NCI-H748 treated with DMSO at 0.1 percent for 48 hours (cell line): ENCODE measurements at regions not wholly inside any gene's neighbourhood (a gene's known extent, or its start where the extent isn't known, plus 50 kb on each side); places are given as distances from the start of the nearest gene placed in this dataset.
A peak's percentile ranks its signal among the peaks of the same experiment; 100 is the strongest.

Experiments used
- DNase-seq: peaks from one replicate; lab custom pipeline; 2025; lab: John Stamatoyannopoulos, UW

DNA sequence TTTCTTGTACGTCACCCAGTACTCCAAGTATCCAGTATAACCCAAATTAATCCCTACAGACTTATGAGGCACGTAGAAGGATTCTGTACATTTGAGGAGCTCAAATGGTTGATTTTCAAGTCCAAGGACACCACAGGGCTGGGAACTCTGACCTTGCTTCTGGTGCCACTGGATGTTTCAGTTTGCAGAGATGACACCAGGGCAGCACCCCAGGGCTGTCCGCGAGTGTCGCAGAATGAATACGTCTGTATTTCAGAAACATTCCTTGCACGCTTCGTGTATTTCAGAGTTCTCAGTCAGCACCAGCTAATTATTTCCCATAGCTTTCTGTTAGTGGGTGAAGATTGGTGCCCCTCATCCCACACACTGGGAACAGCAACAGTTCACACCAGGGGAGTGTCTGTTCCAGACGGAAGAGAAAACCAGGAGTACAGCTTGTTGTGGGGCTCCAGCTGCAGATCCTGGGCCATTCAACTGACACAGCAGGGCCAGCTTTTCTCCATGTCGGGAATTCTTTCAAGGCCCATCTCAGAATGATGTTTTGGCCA is 159.2 kb downstream of the RHOU start:
- no peak for DNase-seq

DNA sequence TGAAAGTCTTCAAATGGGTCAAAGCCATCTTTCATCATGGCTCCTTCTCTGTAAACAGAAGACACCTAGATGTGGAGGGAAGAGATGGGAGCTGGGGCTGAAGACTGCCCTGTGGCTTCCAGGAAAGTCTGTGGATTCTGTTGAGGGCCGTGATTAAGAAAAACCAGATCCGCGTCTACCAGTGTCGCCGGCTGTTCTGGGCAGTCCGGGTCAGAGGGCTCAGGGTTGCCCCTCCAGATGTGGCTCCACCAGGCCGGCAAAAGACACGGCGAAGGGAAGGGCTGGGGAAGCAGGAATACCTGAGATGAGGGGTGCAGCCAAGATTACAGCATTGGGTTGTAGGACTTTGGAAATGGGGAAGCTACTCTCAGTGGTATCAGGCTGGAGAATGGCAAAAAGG is 162.6 kb downstream of the RHOU start:
- no peak for DNase-seq

DNA sequence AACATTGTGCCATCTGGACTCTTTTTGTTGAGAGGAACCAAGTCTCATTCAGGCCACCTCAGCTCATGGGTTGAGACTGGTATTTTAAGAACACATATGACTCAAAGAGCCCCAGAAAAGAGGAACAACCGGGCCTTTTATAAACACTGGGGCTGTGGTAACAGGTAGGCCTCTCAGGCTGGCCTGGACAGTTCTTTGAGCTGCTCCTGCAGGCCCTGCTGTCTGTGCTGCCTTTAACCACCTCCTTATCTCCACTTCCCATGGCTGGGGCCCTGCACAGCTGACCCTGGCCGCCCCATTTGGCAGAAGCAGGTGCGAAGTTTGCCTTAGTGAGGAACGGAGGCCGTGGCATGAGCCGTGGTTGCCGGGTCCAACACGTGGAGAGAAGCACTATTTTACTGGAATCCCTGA is 163.3 kb downstream of the RHOU start:
- DNase-seq: no peak

DNA sequence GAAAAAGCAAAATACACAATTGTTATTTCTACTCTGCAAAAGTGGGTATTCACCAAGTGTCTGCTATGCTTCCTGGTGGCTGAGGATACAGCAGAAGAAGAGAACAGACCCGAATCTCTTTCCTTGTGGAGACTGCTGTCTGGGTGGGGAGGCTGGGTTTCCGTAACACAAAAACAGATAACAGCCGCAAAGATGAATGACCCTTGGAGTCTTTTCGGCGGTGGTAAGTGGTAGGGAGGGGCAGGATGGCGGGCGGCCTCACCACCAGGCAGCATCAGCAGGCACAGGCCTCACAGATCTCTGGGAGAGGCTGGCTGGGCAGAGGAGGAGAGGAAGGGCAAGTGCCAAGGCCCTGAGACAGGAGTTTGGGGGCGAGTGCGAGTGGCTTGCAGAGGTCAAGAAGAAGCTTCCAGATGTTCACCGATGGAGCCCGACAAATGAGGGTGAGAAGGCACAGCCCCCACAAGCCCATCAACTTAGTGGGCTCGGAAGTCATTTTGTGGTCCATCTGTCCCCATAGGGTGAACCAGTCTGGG is 164.2 kb downstream of the RHOU start:
- no peak for DNase-seq

DNA sequence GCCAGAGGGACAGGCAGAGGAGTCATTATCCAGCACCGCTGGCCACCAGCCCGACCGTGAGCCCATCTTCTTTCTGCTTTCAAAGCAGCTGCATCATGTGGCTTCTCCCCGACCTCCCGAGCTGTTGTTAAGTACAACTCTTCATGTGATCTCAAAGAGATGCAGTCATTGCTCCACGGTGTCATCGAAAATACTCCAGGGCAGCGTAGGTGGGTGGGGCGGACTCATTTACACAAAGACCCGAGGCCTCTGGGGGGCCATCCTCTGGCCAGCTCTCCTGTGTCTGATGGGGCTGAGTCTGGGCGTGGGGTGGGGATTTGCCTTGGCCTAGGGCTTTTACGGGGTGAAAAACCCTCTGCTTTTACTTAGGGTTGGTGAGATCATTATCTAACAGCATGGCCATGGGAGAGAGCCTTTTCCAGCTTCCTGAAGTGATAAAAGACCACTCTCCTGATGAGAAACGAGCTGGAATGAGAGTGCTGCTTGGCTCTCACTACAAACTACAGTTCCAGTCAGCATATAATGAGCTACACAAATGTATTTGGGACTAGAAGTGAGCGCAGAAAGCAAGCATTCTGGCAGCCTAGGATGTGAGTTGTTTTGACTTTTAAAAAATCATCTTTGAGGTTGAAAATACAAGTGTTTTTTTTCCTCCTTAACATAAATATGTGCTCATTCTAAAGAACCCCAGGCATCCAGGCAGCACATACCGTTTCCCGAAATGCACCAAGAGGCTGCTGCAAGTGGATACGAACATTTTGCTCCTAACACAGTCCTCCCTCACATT is 165.0 kb downstream of the RHOU start:
- no peak for DNase-seq

DNA sequence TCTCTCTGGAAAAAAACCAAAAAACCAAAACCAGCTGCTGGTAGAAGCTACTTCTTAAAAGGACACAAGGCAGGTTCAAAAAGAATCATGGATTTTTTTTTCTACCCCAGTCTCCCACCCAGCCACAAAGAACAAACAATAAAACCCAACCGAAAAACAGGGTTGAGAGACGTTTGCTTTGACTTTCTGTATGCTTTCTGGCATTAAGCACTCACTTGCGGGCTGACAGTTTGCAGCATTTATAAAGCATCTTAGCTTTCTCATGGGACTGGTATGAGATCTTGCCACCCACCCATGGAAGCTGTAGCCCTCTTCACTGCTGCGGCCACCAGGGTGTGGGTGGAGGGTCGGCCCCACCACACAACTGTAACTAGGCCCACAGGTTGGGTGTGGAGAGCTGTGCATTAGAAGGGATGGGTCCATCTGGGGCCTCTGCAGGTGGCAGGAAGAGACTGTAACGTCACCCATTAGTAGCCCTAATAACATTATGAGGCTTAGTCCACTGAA is 165.7 kb downstream of the RHOU start:
- no peak for DNase-seq

DNA sequence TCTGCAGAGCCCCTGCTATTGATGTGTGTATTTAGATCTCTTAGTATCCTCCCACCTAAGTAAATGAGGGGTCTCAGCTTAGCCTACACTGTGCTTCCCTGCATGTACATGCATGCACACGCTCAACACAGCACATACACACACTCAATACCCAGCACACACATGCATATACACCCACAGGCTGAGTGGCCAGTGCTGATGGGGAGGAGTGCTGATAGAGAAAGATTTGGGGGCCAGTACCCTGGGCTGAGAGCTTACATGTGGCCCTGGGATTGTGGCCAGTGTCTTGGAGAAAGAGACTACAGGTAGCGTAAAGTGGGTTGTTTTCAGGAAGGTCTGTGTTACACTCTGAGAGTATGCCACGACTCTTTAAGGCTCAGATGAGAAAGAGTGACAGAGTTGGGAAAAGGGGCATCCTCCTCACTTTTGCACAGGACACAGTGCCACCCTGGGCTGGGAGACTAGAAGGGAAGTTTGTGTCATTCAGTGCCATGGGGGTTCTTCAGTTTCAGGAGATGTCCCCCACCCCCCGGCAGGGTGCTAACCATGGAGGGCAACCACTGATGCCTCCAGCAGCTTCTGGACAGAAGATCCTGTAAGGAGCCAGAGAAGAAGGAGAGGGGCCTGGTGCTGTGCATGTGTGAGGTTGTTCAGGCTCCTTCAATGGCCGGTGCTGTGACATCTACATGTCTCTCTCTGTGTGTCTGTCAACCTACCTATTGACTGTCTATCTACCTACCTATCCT is 166.8 kb downstream of the RHOU start:
- no peak for DNase-seq

DNA sequence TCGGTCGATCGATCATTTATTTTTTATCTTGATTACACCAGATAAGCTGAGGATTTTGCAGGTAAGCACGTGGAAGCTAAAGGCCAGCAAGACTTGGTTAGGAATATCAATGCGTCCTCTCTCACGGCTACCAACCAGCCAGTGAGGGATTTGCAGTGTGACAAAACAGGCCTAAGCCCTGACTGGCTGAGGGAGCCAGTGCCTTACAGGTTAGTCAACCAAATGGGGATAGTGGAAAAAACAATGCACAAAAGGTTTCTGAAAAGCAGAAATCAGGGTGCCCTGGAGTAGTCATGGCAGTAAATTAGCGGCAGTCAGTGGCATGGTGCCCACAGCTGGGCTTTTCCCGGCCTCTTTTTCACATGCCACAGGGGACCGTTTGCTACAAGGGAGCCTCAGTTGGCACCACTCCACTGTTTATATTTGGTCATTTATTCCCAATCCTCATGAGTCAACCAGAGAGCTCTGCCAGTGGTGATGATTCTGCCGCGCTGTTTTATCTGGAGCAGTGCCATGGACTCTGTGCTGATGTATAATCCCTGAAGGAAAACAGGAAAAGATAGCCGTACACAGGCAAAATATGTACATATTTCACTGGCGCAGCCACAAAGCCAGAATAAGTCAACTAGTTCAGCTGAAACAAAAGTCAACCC is 167.6 kb downstream of the RHOU start:
- peak; percentile 15 for DNase-seq

DNA sequence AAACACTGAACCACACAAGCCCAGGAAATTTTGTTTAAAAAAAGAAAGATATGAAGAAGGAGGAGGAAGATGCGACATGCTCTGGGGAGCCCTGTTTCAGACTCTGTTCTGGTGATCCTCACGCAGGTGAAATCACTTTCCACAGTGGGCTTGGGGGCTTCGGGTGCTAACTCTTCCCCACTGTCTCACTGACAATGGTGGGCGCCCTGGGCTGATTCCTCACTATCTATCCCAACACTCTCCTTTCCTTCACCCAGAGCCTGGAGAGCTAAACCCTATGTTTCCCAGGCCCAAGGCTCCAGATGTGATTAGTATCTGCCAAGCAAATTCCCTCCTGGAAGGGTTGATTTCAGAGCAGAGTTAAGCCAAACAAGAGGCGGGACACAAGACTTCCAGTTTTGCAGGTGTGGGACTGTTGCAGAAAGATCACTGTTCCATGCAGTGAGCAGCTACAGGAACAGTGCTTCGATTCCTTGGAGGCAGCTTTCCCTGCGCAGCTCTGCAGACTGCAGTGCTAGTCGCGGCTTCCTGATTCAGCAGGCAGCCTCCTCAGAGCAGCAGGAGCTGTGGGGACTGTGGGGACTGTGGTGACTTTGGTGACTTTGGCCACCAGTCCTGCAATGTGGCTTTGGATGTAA is 168.3 kb downstream of the RHOU start:
- DNase-seq: no peak

DNA sequence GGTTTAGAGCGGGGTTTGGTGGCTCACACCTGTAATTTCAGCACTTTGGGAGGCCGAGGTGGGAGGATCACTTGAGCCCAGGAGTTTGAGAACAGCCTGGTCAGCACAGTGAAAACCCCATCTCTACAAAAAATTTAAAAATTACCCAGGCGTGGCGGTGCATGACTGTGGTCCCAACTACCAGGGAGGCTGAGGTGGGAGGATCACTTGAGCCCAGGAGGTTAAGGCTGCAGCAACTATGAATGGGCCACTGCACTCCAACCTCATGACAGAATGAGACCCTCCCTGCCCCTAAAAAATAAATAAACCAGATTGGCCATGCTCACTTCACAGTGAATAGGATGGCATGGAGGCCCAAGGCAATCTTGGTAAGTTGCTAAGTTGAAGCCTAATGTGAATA is 168.9 kb downstream of the RHOU start:
- DNase-seq: no peak

DNA sequence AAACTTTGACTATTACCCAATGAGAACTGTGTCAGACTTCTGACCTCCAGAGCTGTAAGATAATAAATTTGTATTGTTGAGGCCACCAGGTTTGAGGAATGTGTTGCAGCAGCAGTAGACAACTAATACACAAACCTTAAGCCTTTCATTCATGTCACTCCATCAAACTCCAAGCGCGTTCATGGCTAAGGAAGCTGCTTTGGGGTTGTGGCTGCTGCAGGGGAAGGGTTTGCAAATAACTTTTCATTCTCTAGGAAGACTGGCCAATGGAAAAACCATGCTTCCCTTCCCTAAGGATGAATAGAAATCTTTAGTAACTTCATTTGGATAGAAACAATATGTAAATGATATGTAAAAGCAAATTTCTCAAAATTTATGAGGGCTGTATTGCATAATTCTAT is 170.4 kb downstream of the RHOU start:
- DNase-seq: no peak

DNA sequence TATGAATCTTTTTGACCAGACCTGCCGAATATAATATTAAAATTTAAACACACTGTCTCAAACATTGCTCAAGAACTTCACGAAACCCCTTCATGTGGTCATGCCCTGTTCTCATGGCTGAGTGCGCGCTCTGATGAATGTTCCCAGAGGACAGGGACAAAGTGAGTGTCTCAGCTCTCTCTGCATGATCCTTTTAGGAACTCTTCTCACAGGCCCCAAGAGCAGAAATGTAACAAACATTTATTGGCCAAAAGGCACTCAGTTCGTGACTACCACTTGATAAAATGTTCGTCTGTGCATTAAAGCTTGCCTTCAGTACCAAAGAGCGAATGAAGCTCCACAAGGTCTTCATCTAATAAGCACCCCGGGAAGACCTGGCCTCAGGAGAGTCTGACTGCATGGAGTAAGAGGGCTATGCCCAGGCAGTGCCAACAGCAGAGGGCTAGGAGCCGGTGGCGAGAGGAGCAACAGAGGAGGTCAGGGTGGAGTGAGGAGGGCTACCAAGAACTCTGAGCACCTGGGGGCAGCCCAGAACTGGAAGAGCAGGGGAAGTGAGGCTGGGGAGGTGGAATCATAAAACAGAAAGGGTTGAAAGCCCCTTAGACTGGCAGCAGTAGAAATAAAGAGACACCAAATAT is 171.1 kb downstream of the RHOU start:
- DNase-seq: no peak

DNA sequence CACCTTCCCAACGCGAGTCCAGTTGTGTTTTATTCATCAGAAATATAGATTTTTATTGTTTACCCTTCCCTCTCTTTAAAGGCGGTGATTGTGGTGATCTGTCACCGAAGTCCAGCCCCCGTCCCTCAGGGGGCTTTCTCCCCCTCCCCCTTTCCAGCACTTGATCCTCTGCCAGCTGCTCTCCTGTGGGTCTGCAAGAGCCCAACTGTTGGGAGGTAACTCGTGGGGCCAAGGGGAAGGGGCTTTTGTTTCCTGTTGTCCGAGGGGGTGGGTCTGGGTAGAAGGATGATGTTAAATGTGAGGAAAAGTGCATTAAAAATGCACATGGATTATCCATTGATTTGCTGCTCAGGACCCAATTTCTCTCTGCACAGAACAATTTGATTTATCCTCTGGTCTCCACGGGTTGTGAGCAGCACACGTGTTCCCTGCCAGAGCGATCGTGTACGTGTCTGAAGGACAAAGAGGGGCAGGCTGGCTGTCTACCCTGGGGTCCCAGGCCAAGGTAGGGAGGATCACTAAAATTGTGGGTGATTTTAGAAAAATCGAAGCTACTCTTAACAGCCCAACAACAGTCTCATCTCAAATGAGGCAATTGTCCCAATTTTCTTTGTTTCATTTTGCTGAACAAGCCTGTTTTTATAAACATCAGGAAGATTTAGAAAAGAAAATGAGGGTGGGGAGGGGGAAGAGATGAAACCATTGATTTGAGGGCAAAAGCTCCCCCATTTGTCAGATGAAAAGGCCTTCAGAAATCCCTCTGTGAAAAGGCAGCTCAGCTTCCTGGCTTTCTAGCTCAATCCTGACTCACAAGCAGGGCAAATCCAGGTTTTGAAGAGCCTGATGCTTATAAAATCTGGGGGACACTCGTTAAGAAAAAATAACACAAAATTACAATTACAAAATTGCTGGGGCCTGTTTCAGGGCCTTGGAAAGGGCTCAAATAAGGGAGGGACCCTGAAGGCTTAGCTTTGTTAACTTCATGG is 176.2 kb downstream of the RHOU start:
- DNase-seq: no peak

DNA sequence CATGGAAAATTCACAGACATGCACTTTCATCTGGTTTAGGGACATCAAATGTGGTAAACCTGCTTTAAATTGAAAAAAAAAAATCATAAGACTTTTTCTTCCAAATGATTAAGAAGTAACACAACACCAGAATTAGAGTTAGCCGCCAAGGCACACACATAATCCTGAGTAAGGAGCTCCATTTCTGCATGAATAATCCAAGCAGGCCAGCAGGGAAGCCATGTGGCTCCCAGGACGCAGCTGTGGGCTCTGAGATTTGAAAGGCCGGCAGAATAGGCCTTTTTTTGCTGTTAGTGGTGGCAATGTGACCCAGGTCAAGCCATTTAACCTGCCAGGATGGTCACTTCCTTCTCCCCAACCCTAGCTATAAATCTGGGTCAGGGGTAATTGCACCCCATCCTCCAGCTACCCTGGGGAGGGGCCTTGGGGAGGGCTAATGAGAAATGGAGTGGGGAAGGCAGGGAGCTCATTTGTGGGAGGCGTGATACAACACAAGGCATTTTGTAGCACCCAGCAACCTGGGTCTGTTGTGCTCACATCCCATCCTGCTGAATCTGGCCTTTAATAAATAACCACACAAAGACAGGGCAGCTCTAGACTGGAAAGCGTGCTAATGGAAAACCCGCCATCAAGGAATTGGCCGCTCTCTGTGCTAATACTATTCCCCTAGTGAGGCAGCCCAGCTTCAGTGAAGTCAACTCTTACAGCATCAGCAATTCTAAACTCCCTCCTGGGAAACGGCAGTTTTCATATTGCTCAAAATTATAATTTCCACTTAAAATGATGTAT is 178.5 kb downstream of the RHOU start:
- DNase-seq: no peak

DNA sequence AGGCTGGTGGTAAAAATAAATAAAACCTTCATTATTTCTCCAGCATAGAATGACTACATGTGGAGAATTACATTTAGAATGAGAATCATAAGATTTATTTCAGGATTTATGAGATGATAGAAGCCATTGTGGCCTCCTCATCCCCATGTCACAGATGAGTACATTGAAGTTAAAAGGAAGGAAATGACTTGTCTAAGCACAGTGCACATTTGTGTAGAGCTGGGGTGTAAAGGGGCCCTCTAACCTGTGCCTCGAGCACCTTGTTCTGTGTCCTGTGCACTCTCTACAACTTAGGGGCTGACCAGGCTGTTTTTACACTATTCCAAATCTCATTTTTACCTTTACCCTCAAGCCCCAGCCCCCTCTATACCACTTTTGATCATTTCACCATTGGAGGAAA is 179.4 kb downstream of the RHOU start:
- DNase-seq: no peak

DNA sequence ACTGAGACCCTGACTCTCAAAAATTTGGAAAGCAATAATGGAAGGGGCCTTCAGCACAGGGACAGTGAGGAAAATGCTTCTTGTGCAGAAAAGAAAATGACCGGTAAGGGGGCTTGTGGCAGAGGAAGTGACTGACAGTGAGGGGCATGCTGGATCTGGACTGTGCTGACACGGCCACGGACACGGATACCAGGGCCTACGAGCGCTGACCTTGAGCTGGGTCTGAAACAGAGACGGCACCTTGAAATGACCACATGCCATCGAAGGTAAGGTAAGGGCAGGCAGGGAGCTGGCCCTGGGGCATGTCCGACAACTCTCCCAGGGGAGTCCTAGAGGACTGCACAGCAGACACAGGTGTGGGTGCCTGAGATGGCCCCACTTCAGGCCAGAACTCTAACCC is 182.1 kb downstream of the RHOU start:
- DNase-seq: no peak

DNA sequence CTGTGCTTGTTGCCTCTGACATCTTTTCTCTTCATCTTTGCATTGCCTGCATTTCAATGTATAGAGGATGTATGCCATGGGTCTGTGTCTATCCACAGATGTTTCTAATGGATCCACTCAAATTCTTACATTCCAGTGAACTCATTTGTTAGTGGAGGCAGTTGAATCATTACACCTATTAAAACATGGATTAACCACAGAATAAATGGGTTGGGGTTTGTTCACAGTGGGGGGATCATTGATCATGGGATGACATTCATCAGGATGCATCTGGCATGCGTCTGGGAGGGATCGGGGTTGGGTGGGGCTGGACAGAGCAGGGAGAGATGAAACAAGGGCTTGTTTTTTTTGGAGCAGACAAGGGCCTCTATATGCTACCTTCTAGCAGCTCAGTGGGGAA is 182.5 kb downstream of the RHOU start:
- DNase-seq: no peak

DNA sequence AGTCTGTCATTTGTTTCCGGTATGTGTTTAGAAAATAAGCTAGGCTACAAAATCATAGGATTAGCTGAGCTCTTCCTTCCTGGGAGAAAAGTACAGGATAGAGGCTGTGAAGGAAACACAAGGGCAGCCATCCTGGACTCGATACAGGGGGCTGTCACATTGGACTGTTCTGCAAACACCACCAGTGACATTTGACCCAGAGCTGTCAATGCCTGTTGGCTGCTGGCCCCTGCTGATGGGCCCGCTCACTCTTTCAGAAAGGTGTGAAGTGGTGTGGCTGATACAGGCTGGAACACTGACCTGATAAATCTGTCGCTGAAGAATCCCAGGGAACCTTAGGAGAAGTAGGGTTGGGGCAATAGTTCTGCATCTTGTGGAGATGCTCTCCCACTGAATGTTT is 183.1 kb downstream of the RHOU start:
- no peak for DNase-seq

DNA sequence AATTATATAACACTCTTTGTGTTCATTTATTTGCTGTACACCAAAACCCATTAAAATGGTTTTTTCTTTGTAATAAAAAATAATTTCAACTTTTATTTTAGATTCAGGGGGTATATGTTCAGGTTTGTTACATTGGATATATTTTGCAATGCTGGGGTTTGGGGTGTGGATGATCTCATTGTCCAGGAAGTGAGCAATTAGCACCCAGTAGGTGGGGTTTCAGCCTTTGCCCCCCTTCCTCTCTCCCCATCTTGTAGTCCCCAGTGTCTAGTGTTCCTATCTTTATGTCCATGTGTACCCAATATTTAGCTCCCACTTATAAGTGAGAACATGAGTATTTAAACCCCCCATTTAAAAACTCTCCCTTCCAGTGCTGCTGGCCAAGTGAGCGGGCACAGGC is 184.6 kb downstream of the RHOU start:
- DNase-seq: no peak
